Fibroblast of pulmonary artery (primary cell): ENCODE measurements at regions not wholly inside any gene's neighbourhood (a gene's known extent, or its start where the extent isn't known, plus 50 kb on each side); places are given as distances from the start of the nearest gene placed in this dataset.
"Not testable (repeated sequence)": the region's sequence is repeated elsewhere in the genome, so short reads cannot be mapped to it uniquely, and the experiment has no call there.

Experiments used
- DNase-seq: peaks from one replicate; pipeline ENCODE4 v3.0.0-alpha.2; 2010; ENCODE audit warnings: low read depth
- H3K4me3 ChIP-seq: replicated peaks from 2 replicates; pipeline ENCODE4 v1.5.1; 2011; ENCODE audit warnings: low read depth, mild to moderate bottlenecking, control low read depth, low read length, moderate library complexity
- TF ChIP-seq, protein P1 (sequence below): IDR thresholded peaks from 2 replicates; pipeline ENCODE4 v1.5.1; 2011; ENCODE audit warnings: mild to moderate bottlenecking, control low read depth, low read length, inconsistent platforms; ENCODE audit errors: missing control alignments

GRCh38 chr10:31209478-31209877 is 109.5 kb upstream of the ZEB1 start:
- H3K4me3 ChIP-seq: no peak overlapping the region
- TF ChIP-seq, protein P1, sequence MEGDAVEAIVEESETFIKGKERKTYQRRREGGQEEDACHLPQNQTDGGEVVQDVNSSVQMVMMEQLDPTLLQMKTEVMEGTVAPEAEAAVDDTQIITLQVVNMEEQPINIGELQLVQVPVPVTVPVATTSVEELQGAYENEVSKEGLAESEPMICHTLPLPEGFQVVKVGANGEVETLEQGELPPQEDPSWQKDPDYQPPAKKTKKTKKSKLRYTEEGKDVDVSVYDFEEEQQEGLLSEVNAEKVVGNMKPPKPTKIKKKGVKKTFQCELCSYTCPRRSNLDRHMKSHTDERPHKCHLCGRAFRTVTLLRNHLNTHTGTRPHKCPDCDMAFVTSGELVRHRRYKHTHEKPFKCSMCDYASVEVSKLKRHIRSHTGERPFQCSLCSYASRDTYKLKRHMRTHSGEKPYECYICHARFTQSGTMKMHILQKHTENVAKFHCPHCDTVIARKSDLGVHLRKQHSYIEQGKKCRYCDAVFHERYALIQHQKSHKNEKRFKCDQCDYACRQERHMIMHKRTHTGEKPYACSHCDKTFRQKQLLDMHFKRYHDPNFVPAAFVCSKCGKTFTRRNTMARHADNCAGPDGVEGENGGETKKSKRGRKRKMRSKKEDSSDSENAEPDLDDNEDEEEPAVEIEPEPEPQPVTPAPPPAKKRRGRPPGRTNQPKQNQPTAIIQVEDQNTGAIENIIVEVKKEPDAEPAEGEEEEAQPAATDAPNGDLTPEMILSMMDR: no peak
- DNase-seq: no peak

DNA sequence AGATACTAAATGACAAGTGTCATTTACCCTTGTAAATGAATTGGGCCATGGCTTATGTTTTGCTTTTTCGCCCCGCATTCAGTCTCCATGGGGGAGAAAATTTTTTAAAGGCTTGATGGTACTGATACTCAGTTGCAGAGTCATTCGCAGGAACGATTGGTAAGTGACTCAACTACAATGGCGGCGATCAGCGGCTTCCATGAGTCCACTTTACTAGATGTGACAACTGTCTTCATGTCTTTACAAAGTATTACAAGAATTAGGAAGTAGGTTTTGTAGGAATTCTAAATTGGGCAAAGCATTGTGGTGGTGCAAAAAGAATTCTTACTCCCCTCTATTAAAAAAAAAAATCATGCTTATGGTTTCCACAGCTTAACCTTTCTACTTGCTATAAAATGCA is 108.8 kb upstream of the ZEB1 start:
- TF ChIP-seq, protein P1: no peak
- no peak for DNase-seq
- H3K4me3 ChIP-seq: no peak overlapping the region

DNA sequence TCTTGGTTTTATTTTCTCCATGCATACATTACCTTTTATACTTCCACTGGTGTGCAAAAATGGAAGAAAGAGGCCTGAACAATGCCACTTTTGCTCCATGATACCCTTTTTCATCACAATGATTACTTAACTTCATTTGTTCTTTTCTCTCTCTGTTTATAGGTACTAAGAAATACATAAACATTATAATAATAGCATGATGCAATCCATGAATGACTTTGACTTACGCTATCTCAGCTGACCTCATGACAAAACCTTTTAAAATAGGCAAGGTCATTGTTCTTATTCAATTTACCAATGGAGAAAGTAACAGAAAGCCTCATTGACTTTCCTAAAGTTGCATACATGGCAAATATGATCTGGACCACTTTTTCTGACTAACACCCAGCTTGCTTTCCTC is 105.1 kb upstream of the ZEB1 start:
- TF ChIP-seq, protein P1: no peak
- DNase-seq: peak; percentile 24
- no peak overlapping the region for H3K4me3 ChIP-seq

DNA sequence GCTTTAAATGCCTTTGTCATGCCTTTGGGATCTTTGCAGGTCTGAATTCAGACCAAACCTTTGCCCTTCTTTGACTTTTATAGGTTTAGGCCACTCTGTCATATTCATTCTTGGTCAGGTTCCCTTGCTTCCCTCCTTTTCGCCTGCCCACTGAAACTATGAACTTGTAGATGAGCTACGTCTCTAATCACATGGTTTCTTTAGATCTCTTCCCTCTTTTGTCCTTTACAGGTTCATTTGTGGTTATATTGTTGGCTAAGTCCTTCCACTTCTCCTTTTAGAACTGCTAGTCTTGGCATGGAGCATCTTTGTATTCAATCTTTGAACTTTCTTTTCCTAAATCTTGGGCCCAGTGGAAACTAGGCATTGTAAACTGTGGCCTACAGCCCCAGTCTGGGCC is 104.0 kb upstream of the ZEB1 start:
- no peak overlapping the region for H3K4me3 ChIP-seq
- no peak for DNase-seq
- TF ChIP-seq, protein P1: no peak

DNA sequence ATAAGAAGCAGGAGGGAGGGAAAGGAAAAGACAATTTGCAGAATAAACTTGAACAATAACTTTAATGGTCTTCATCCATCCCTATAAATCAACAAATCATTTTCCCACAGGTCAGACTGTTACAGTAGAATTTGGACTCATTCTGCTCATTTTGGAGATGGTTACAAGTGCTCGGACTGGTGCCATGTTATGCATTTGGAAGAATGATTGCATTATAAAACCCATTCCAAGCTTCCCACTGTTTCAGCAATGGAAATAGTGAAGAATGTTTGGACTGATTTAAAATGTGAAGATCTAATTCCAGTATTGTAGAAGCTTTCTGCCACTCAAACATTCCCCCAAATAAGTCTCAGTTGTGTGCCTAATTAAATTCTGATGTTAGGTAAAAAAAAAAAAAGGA is 99.7 kb upstream of the ZEB1 start:
- no peak overlapping the region for H3K4me3 ChIP-seq
- TF ChIP-seq, protein P1: no peak
- DNase-seq: no peak

GRCh38 chr10:31228780-31229179 is 90.2 kb upstream of the ZEB1 start:
- H3K4me3 ChIP-seq, DNase-seq: not testable (repeated sequence)

- TF ChIP-seq, protein P1: no peak
- DNase-seq: no peak
- H3K4me3 ChIP-seq: no peak overlapping the region
These were observed 79.1 kb upstream of the ZEB1 start for GRCh38 chr10:31239961-31240360.

GRCh38 chr10:31242902-31243301 is 76.1 kb upstream of the ZEB1 start:
- DNase-seq: peak; percentile 73
- TF ChIP-seq, protein P1: no peak
- no peak overlapping the region for H3K4me3 ChIP-seq

GRCh38 chr10:31251118-31251517 is 67.9 kb upstream of the ZEB1 start:
- H3K4me3 ChIP-seq, DNase-seq: not testable (repeated sequence)
